Activated CD4-positive, alpha-beta T cell treated with anti-CD3 and anti-CD28 coated beads, Interleukin-2, Interleukin-6, amounts not matched to agents 100 ng/mL and 50 ng/mL, durations not matched to agents 16 hours and 8 hours (primary cell): ENCODE measurements at regions not wholly inside any gene's neighbourhood (a gene's known extent, or its start where the extent isn't known, plus 50 kb on each side); places are given as distances from the start of the nearest gene placed in this dataset.
"Not testable (repeated sequence)": the region's sequence is repeated elsewhere in the genome, so short reads cannot be mapped to it uniquely, and the experiment has no call there.

Source experiments
- DNase-seq: peaks from one replicate; pipeline ENCODE4 v3.0.0-alpha.2; 2020

GRCh38 chr10:36488579-36488978 is 636.8 kb upstream of the ANKRD30A start:
- no peak for DNase-seq

- no peak for DNase-seq
These were observed 646.3 kb upstream of the ANKRD30A start for GRCh38 chr10:36479073-36479472.

DNA sequence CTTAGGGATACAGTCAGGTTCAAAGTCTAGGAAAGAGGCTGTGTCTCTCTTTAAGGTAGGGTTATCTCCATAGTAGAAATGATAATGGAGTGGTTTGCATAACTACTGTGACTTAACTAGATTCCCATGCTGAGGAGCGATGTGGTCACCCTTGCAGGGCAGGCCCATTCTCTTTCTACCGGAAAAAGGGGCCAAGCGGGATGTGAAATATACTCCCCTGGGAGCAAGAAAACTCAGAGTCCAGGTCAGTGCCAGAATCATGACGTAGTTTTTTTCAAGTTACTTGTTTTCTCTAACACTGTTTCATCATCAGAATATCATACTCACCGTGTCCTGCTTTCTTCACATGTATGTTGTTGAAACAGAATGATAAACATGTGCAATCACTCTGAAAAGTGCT is 649.0 kb upstream of the ANKRD30A start:
- DNase-seq, result no peak

DNA sequence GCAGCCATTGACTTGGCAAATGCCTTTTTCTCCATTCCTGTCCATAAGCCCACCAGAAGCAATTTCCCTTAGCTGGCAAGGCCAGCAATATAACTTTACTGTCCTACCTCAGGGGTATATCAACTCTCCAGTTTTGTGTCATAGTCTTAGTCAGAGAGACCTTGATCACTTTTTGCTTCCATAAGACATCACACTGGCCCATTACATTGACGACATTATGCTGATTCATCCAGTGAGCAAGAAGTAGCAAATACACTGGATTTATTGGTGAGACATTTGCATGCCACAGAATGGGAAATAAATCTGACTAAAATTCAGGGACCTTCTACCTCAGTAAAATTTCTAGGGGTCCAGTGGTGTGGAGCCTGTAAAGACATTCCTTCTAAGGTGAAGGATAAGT is 649.7 kb upstream of the ANKRD30A start:
- DNase-seq, result no peak

- no peak for DNase-seq
These were observed 650.9 kb upstream of the ANKRD30A start for GRCh38 chr10:36474456-36474855.

GRCh38 chr10:36473122-36473521 is 652.3 kb upstream of the ANKRD30A start:
- no peak for DNase-seq

DNA sequence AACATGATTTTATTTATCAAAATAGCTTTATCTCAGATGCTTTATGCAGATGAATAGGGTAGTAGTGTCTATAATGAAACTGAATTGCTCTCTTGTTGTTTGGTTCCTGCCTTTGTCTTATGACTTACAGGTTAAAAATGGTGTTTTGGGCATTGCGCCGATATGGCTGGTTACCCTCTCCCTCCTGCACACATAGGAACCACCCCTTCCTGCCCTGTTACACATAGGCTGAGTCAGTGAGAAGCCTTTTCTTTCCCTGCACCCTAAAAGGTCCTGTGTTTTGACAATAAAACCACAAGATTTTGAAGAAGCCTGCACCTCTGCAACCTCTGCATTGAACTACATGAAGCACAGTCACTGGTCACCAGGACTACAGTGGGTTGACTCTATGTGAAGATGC is 655.8 kb upstream of the ANKRD30A start:
- no peak for DNase-seq

DNA sequence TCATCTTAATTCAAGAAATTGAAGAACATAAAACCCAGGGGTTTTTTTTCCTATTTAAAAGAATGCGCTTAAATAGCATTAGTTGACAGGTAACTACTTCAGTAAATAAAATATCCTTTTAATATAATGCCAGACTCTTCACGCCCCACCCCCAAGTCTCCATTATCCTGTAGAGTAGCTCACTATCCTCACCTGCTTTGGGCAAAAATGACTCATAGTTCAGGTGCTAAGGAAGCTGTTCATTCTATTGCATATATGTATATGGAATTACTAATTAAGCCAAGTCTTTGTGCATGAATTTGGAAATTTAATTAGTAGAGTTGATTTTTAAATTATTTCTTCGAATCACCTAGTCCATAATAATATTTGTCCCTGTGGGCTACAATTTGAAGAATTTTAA is 656.8 kb upstream of the ANKRD30A start:
- no peak for DNase-seq

GRCh38 chr10:36465604-36466379 is 659.6 kb upstream of the ANKRD30A start:
- DNase-seq, result no peak

DNA sequence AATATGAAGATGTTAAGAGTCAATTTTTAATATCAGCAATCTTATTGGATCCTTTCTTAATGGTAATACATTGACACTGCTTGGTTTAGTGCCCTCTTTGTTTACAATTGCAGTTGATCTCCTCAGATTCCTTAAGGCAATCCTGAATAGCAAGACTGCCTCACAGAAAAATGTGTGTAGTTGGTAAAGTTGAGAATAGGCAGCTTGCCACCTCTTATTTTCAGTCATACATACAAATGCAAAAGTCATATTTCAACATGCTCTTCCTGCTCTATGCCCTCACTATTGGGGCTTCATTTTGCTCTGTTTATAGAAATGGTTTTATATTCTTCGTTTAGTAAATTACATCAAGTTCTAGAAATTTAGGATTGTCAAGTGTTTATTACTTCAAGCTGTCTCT is 661.1 kb upstream of the ANKRD30A start:
- no peak for DNase-seq

- DNase-seq, result no peak
These were observed 662.0 kb upstream of the ANKRD30A start for GRCh38 chr10:36463390-36463789.

GRCh38 chr10:36462194-36462593 is 663.2 kb upstream of the ANKRD30A start:
- DNase-seq, result no peak

- DNase-seq, result not testable (repeated sequence)
These were observed 667.0 kb upstream of the ANKRD30A start for GRCh38 chr10:36458437-36458836.

- DNase-seq, result no peak
These were observed 667.6 kb upstream of the ANKRD30A start for GRCh38 chr10:36457751-36458150.

DNA sequence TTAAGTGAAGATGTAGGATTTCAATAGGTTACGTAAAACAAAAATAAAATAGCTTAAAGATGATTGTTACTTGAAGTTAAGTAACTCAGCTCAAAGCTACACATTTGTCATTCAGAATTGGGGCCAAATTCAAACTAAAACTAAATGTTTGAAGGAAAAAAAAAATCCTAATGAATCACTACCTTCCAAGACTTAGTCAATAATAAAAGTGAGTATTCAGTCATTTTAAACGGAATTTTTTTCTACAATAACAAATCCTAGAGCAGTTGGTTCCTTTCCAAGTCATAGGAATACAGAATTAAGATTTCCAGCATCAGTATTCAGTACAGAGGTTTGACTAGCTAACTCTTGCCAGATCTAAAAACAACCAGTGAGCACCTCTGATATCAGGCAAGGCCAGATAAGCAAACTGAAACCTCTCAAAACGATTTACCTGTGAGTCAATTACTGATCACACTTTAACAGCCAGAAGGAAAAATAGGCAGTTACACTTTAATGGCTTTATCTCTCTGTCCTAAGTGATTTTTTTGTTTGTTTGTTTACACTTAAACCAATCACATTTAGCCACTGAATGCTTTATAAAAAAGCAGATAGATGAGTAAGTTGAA is 669.8 kb upstream of the ANKRD30A start:
- no peak for DNase-seq

DNA sequence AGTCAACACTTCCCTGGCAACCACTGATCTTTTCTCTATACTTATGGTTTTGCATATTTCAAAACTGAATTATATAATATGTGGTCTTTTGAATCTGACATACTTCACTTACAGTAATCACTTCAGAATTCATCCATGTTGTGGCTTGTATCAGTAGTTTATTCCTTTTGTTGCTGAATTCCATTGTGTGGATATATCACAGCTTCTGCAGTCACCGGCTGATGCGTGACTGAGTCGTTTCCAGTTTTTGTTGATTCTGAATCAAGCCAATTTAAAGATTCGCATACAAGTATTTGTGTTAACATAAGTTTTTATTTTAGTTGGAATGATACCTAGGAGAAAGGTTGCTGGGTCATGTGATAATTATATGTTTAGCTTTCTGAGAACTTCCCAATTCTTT is 672.5 kb upstream of the ANKRD30A start:
- DNase-seq, result no peak

DNA sequence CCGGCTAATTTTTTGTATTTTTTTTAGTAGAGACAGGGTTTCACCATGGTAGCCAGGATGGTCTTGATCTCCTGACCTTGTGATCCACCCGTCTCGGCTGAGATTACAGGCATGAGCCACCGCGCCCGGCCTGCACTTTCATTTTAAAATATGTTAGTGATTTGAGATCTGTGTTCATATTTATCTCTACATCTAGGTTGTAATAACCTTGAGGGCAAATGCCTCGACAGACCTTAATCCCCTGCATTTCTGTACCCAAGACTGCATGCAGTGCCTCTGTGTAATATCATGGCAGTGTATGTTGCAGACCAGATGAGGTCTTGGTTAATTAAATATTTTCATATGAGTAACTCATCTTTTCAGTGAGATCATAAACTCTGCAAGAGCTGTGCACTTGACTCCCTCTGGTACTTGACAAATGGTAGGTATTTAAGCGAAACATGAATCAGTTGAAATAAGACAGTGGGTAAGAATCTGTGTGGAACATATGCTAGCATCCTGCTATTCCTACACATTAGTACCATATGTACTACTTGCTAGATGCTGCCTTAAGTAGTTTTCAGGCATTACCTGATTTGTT is 673.9 kb upstream of the ANKRD30A start:
- DNase-seq, result no peak

DNA sequence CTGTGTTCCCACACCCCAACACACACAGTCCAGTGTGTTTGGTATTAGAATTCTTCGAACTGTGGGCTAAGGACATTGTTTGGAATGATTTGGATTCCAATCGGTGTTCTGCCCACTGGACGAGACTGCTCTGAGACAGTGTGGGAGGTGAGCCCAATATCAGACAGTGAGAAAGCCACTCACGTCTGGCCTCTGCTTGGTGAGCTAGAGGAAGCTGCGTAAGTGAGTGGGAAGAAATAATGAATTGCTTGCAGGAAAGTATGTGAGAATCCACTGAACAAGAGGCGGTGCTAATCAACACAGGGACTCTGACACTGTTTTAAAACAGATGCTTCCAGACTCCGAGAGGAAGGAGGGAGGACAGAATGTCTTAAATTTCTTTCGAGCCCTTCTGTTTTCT is 675.0 kb upstream of the ANKRD30A start:
- no peak for DNase-seq

- DNase-seq, result no peak
These were observed 676.4 kb upstream of the ANKRD30A start for GRCh38 chr10:36448760-36449691.

DNA sequence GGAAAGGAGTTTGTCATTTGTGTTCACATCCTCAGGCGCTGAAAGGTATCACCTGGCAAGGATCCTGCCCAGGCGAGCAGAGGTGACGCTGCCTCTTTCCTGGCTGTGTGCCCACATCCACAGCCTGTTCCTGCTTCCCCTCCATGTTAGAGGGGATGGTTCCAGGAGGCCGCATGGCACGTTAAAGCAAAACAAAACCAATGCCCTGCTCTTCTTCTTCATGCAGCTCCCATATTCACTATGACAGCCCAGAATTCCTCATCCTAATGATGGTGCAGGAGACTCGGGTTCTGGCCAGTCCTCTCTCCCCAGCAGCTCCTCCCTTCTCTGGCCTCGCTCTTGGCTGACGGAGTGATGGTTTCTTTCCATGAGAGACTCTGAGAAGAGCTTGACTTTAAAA is 678.5 kb upstream of the ANKRD30A start:
- no peak for DNase-seq

DNA sequence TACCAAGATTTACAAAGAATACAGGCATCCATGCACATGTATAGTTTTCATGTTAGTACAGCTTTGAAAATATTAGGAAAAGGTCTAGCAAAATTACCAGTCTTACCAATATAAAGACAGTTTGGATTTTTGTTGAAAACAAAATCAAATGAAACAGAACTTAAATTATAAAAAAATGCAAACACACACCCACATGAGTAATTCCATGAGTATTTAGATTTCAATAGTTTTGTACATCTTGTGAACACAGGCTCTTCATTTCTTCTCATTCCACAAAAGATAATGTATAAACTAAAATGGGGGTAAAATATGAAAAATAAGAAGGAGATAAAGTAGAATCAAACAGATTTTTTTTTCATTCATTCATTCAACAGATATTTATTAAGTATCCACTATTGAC is 682.2 kb upstream of the ANKRD30A start:
- no peak for DNase-seq

DNA sequence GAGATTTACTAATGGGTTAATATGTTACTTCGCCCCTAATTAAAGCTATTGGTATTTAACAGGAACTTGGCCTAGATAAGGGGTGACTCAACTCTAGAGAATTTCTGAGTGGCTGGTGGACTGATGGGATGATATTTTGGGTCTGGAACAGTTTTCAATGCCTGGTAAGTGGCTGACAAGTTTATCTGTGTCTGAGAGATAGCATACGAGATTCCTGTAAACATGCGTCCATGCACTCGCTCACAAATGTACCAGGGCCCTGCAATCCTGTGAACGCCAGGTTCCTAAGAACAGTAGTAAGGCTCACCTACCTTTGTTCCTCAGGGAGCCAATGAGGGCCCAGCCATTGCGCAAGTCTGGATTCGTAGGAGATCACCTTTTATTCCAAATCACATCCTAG is 683.8 kb upstream of the ANKRD30A start:
- DNase-seq, result no peak

DNA sequence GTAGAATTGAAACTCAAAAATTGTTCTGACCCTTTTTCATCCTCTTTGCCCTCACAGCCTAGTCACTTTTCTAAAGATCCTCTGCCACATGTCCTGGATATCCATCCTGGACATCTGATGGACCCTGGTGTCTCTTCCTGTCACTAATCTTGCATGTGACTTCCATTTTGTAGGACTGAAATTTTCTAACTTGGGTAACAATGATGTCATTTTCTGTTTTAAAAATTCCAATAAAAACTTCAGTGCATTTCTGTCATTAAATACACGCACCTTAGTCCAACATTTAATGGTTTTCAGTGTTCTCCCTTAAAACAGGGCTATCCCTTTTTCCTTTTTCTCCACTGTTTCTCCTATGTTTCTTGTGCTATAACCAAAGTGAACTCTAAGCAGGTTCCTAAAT is 684.9 kb upstream of the ANKRD30A start:
- no peak for DNase-seq
